ENCODE measurements at regions not wholly inside any gene's neighbourhood (a gene's known extent, or its start where the extent isn't known, plus 50 kb on each side); places are given as distances from the start of the nearest gene placed in this dataset.
"Not testable (repeated sequence)": the region's sequence is repeated elsewhere in the genome, so short reads cannot be mapped to it uniquely, and the experiment has no call there.

DNA sequence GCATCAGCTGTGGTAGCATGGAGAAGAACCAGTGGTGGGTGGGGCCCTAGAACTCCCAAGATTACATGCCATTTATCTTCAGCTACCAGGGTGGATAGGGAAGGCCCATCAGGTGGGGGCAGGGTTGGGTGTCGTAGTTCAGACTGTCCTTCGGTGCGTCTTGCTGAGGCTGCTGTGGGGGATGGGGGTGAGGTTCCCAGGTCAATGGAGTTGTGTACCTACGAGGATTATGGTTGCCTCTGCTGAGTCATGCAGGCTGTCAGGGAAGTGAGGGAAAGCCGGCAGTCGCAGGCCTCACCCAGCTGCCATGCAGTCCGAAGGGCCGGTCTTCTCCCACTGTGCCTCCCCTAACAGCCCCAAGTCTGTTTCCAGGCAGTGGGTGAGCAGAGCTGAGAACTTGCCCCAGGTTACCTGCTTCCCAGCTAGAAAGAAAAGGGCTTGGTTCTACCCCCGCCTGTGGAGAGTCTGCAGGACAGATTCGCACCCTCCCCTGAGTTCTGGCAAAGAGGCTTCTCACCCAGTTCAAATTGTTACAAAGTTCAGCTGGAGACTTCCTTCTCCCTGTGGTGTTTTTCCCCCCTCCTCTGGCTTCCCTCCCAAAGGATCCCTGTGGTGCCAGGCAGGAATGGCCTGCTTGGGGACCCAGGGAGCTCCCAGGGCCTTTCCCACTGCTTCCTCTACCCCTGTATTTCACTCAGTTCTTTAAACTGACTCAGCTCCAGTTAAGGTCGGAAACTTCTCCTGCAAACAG, 342.7 kb downstream of the KLF13 start:
- DNase-seq (ENCODE audit: low read depth in 2 of 2), result not testable (repeated sequence)

DNA sequence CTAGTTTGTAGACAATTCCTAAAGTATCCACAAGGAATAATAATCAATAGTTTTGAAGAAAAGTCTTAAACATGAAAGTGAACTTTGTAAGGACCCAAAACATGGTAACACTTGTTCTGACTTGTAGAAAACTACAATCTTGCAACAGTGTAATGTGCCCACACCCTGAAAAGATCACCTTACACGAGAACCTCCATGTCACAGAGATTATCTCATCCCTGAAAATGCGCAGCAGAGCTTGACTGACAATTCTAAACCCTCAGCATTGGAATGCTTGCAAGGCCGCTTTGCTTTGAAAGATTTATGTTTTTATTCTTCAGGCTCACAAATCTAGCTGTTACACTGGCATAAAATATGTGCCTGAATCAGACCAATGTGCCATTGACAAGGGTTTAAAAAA, 346.6 kb downstream of the KLF13 start:
- not testable (repeated sequence) for DNase-seq (ENCODE audit: low read depth in 2 of 2)

DNA sequence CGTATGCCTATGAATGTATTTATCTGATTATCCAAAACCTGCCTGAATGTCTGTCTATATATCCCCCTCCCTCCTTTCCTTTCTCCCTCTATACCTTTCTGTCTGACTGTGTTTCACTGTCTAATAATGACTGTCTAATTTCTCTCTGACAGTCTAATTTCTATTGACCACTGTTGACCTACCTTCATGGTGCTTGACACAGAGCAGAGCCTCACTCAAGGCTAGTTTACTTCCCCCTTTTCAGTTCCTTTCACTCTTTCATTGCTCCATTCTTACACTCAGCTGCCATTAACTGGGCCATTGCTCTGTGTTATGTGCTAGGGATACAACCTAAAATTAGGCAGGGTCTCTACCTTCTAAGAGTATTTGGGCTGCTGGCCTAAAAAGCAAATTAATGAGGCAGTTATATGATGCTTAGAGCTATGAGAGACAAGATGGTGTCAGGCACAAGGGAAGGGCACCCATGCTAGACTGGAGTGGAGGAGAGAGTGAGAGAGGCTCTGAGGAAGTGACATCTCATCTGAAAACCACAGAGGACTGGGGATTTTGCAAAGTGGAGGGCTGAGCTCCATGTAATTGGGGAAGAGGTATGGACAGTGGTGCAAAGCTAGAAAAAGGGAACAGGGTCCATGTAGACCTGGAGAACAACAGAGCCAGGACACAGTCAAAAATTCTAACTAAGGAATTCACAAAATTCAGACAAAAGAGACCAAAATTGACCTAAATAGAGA, 348.6 kb upstream of the CHRNA7 start:
- DNase-seq (ENCODE audit: low read depth in 2 of 2), result not testable (repeated sequence)

DNA sequence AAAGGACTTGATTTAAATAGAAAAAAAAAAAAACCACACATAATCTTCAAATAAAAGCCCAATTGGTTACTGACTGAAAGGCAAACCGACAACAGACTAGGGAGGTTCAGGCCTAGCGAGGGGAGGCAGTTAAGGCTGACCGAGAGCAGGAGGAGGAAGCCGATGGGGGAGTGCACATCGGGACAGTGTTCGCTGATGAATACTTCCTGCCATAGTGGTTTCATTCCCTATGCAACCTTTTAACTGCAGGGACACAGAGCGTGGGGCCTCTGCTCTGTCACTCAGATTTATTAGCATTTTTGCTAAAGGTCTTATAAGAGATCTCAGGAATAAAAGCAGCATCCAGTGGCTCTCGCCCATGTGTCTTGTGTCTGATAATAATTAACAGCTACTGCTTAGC, 343.2 kb upstream of the CHRNA7 start:
- not testable (repeated sequence) for DNase-seq (ENCODE audit: low read depth in 2 of 2)

DNA sequence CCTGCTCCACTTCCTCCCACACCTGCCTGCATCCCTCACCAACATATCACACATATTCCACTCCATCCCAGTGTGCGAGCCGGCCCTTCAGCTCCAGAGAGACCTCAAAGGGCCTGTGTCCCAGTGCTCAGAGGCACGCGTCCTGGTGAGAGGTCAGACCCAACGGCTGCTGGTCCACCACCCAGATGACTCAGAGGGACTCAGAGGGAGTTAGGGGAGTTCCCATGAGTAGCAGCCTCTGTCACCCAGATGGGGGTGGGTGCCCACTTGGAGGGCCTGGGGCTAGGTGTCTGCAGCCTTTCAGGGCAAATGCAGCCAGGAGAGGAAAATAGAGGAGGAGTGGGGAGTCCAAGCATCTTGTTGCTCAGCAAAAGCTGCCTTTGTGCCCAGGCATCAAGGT, 333.8 kb upstream of the CHRNA7 start:
- not testable (repeated sequence) for DNase-seq (ENCODE audit: low read depth in 2 of 2)

DNA sequence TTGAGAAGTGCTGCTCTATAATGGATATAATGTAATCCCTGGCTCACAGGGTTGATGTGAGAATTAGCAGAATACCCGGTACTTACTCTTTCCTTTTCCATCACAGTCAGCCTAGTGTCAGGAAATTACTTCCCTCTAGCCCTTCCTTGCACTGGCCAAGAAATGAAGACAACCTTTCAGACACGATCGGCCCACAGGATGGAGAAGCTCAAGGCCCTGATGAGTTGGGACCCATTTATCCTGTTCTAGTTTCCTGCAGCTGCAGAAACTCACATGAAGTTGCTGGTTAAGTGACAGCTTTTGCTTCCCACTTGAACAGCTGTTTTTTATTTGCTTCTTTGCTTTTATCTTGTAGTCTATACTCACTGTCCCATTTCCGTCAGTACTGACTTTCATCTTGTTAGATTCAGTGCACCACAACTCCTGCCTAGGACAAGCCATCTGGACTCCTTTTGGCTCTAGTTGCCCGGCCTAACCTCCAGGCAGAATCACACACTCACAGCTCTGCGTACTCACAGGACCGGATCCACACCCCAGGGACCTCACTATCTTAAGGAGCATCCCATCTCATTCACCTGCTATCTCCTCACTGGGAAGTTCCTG, 325.1 kb upstream of the CHRNA7 start:
- DNase-seq (ENCODE audit: low read depth in 2 of 2), result not testable (repeated sequence)

DNA sequence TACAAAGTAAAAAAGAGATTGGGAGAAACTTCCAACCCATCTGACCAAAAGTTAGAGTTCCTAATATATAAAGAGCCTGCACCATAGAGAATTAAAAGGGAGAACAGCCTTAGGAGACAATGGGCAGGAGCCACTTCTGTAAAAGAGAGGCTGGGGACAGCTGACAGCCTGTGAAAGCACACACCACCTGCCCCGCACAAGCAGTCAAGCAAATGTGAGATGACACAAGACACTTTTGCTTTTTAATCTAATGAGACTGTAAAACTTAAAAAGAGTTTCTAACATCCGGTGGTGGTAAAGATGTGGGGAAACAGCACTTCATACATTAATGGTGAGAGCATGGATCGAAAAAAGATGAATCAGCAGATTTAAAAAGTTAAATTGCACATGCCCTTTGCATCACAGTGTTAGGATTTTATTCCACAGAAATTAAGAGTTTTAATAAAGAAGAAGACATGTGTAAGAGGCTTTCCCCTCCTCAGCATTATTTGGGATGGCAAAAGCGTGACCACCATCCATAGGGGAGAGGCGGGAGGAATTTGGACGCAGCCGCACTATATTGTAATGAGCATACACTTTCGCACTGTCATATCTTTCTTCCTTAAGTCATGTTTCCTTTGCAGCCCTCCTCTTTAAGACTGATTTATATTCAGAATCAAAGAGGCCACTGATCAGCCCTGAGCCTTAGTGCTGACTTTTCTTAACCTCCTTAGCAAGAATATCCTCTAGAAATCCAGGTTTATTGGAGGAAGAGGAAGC, 322.2 kb upstream of the CHRNA7 start:
- not testable (repeated sequence) for DNase-seq (ENCODE audit: low read depth in 2 of 2)

DNA sequence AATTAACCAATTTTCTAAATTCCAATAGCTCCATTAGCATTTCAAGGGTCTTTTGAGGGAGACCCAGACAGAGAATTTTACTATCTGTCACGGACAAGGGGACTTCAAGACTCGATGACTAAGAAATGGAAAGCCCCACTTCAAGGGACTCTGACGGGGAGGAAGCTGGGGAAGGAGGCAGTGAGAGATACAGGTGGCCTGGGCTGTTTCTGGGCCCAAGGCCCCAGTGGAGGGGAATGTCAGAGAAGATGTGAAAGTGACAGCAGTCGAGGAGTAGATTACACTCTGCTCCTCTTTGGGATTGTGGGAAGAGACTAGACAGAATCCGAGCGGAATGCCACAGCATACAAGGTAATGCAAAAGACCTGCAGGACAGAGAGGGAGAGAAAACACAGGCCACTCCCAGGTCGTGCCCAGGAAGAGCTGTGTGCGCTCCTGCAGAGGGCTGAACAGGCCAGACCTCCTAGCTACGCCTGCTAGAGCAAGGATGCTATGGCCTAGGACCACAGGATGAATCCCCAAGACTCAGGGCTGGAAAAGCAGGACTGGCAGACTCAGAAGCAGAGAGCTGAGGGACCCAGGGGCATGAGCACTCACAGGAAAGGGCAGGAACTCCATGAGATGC, 321.5 kb upstream of the CHRNA7 start:
- DNase-seq (ENCODE audit: low read depth in 2 of 2), result not testable (repeated sequence)

DNA sequence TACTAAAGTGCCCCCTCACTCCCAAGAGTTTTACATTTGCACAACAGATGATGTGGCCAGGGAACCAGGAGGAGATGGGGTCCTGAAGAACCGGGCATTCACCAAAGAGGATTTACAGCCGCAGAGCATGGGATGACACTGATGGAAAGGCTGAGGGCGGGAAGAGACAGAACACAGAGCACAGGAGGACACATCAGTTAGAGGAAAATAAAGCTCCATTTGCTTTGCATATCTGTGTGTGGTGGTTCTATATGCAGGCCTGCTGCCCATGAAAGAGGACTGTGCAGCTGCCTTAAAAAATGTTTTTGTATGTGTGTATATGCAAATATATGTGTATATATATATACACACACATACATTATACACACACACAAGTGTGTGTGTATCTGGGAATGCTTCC, 320.8 kb upstream of the CHRNA7 start:
- not testable (repeated sequence) for DNase-seq (ENCODE audit: low read depth in 2 of 2)

DNA sequence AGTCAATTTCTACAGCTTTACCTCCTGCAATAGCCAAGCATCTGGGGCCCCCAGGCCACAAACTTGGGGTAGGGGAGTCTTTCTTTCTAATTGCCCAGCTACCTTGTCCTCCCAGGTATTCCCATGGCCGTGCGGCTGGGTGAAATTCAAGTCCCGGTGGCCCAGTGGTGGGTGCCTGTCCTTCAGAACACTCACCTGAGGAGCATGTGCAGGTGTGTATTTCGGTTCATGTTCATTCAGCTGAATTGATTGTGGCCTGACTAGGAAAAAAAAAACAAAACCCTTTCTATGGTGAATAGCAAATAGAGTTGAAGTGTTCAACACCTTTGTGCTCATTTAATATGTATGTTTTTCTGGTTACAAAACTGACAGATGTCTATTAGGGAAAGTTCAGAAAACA, 319.5 kb upstream of the CHRNA7 start:
- DNase-seq (ENCODE audit: low read depth in 2 of 2), result not testable (repeated sequence)

DNA sequence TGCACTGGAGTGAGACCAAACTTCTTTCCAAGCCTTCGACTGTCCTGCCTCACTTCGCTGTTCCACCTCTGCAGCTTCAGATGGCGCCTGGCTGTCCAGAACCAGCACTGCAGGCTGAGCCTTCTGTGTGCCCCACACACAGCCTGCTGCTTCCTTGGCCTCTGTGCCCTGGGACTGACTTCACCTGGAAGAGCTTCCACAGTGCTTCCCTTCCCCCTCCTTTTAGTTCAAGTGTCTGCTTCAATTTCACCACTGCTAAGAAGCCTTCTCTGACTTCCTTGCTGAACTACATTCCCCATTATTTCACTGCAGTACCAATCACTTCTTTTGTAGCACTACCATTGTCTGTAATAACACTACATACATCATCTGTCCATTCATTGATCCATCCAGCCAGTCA, 315.1 kb upstream of the CHRNA7 start:
- not testable (repeated sequence) for DNase-seq (ENCODE audit: low read depth in 2 of 2)

DNA sequence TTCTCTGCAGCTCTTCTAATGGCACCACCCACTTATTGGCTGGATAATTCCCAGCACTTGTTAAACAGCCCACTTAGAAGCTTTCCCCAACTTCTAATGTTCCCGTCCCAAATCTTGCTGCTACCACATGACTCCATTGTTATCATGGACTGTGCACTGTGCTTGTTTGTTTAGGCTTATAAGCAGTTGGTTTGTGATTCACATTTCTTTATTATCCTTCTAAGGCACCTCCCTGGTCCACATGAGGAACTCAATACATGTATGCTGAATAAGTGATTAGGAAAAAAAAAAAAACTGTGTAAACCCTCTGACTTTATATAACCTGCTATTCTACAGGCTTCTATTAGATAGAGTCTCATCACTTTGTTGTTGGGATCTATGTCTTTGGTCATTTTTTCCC, 311.7 kb upstream of the CHRNA7 start:
- not testable (repeated sequence) for DNase-seq (ENCODE audit: low read depth in 2 of 2)

DNA sequence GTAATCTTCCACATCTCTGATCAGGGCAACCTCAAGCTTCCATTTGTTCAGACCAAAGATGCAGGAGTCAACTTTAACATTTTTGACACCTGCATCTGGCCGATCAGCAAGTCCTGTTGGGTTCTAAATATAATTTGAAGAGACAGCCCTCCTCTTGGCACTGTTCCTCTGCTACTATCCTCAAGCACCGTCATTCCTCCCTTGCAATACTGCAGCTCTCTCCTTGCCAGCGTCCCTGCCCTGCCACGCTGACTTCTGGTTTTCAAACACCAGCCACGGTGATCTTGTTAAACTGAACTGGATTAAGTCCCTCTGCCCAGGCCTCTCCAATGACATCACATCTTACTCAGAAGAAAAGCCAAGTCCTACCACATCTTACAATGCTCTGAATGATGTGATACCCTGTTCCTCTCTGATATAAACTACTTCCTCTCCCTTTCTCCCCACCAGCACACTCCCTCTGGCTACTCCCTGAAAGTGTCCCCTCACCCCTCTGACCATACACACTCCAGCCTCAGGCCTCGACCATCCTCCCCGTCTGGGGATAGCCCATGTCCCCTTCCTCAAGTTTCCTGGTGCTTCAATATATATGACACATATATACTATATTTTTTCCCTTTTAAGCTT, 310.8 kb upstream of the CHRNA7 start:
- DNase-seq (ENCODE audit: low read depth in 2 of 2), result not testable (repeated sequence)

DNA sequence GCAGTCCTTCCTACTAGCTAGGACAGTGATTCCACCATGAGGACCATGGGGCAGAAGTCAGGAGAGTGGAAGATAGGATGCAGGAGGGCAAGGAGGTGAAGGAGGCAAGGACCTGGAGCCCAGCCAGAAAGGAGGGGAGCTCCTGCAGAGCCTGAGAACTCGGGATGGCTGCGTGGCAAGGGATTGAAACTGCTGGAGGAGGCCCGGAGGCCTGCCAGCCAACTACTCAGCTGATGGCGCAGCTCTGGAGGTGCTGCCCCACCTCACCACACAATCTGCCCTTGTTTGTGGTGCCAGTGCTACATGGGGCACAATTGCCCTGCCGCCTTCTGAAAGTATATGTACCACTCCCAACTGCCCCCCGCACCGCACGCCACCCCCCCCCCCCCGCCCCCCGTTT, 307.3 kb upstream of the CHRNA7 start:
- not testable (repeated sequence) for DNase-seq (ENCODE audit: low read depth in 2 of 2)

DNA sequence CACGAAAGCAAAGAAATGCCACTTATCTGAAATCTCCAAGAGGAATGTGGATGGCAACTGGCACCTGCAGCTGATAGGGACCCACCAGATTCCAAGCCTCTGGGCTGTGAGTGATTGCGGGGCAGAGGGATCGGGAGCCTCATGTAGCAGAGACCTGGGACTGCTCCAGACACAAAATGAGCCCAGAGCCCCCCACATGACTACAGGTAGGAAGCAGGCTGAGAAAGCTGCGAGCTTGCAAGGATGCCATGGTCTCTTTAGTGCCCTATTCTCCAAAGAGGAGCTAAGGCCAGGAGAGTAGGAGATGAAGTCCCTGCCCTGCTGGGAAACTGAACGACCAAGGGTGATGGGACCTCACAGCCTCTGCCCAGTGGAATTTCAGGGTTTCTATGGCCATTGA, 305.4 kb upstream of the CHRNA7 start:
- DNase-seq (ENCODE audit: low read depth in 2 of 2), result not testable (repeated sequence)

DNA sequence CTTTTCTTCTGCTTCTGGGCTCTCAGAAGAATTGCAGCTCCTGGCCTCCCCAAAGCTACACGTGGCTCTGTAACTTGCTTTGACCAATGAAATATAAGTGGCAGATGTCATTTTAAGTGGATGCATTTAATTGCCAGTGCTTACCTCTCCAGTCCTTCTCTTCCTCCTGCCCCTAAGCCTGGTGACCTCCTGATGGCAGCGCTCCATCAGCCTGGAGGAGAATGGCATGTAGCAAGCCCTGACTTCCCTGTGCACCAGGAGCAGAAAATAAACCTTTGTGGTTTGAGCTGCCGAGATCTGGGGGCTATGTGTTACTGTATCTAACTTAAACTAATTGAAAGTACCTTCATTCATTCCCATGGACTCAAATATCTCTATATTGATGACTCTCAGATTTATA, 304.7 kb upstream of the CHRNA7 start:
- DNase-seq (ENCODE audit: low read depth in 2 of 2), result not testable (repeated sequence)

DNA sequence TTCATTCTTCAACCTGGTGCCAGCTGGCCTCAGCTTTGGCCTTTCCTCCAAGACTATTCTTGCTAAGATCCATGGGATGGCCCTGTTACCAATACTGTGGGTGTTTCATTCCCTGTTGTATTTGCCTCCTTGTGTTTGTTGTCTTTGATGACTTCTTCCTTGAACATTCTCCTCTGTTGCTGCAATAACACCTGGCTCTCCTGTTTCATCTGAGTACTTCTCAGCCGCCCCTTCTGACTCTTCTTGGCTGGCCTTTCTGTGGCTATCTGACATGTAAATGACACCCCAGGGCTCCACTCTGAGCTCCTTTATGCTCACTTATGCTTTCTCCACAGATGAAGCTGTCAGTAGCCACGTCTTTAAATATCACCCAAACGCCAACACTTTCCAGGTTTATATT, 302.7 kb upstream of the CHRNA7 start:
- no peak for DNase-seq (ENCODE audit: low read depth in 2 of 2)

DNA sequence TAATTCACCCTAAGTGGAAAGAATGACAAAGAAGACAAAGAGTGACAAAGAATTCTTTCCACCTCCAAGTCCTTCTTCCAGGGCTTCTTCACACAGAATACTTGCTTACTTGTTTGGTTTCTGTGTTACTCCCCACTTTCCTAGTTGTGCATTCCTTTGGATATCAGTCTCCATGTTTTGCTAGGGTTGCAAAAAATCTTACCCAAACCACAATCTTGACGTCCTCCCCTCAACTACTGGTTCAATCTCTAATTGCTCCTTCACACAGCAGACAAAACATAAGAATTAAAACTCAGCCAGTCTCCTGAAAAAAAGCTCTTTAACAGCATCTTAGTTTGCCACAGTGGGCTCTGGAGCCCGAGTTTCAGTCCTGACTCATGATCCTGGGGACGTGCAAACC, 297.6 kb upstream of the CHRNA7 start:
- DNase-seq (ENCODE audit: low read depth in 2 of 2), result no peak

DNA sequence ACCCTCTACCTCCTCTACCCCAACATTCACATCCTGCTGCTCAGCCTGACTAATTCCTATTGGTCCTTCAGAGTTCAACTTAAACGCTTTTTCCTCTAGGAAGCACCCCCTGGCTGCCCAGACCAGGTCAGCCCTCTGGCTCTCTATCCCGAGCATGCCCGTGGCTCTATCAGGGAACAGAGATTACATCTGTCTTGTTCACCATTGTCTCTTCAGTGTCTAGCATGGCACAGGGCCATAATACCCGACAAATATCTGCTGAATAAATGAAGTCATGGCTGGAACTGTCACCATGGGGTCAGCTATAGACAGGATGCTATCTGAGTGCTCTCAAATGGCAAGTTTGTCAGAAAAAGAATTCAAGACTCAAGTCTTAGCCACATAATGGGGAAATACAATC, 296.9 kb upstream of the CHRNA7 start:
- no peak for DNase-seq (ENCODE audit: low read depth in 2 of 2)

DNA sequence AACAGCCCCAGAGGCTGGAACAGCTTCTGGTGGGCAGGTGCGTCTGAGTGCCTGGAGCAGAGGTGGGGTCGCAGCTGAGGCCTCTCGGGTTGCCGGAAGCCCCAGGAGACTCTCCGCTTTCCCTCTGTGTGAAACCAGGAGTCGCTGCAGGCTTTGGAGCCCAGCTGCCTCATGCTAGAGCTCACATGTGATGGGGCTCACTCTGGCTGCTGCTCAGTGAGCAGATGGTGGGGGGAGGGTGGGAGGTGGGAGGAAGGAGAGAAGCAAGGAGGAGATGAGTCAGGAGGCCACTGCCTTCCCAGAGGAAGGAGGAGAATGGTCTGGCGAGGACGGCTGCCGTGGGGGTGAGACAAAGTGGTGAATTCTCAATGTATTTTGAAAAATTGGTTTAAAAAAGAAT, 290.1 kb upstream of the CHRNA7 start:
- DNase-seq (ENCODE audit: low read depth in 2 of 2), result no peak

DNA sequence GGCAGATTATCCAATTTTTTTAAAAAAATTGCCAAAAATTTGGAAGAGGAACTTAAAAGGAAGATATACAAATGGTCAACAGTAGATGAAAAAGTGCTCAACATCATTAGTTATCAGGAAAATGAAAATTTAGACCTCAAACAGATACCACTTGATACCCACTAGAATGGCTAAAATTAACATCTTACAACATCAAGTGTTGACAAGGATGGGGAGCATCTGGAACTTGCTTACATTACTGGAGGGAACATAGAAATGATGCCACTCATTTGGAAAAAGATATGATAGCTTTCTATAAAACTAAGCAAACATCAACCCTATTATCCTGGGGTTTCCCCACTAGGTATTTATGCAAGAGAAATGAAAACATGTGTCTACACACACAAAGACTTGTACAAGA, 284.5 kb upstream of the CHRNA7 start:
- DNase-seq (ENCODE audit: low read depth in 2 of 2), result no peak

Measured in stimulated activated CD4-positive, alpha-beta T cell treated with anti-CD3 and anti-CD28 coated beads, Interleukin-1b, Interleukin-23, amount 100 ng/mL, for 1 hour (primary cell).